Activated CD4-positive, alpha-beta T cell treated with anti-CD3 and anti-CD28 coated beads, Interleukin-2, amount 10 ng/mL, durations not matched to agents 7 days and 5 days (primary cell): ENCODE measurements at regions not wholly inside any gene's neighbourhood (a gene's known extent, or its start where the extent isn't known, plus 50 kb on each side); places are given as distances from the start of the nearest gene placed in this dataset.

Source experiments
- CTCF ChIA-PET: fragments of 350-600 bp; sonication (Branson Sonifier 250); formaldehyde crosslinking; loops from one replicate; lab custom pipeline; 2021; ENCODE audit warnings: antibody characterized with exemption; lab: Charles Lee
- POLR2A ChIA-PET: fragments of 350-600 bp; sonication (Branson Sonifier 250); formaldehyde crosslinking; loops from one replicate; lab custom pipeline; 2021; ENCODE audit warnings: antibody characterized with exemption; lab: Charles Lee
- DNase-seq: peaks from one replicate; pipeline ENCODE4 v3.0.0-alpha.2; 2020
- H3K27ac Mint-ChIP-seq: one replicate; pipeline ENCODE4 v1.8.0; 2021; ENCODE audit warnings: mild to moderate bottlenecking, moderate library complexity, mixed read lengths
- H3K27me3 Mint-ChIP-seq: one replicate; pipeline ENCODE4 v1.8.0; 2021; ENCODE audit warnings: mixed read lengths
- H3K36me3 Mint-ChIP-seq: one replicate; pipeline ENCODE4 v1.8.0; 2021; ENCODE audit warnings: low read depth, mixed read lengths
- H3K4me1 Mint-ChIP-seq: one replicate; pipeline ENCODE4 v1.8.0; 2021; ENCODE audit warnings: mixed read lengths
- H3K4me3 Mint-ChIP-seq: one replicate; pipeline ENCODE4 v1.8.0; 2021; ENCODE audit warnings: mild to moderate bottlenecking, moderate library complexity, mixed read lengths
- H3K9me3 Mint-ChIP-seq: one replicate; pipeline ENCODE4 v1.8.0; 2021; ENCODE audit warnings: mixed read lengths

- POLR2A ChIA-PET, result no interaction called here
- Mint-ChIP-seq H3K36me3 (no peaks in the 10 kb centered on the region), H3K4me3 (no peak overlapping the region), H3K9me3 (peaks cover 11% of the 10 kb centered on the region), H3K4me1 (no peaks in the 10 kb centered on the region), H3K27me3 (no peaks in the 10 kb centered on the region), H3K27ac (no peak overlapping the region)
- DNase-seq, result no peak
- CTCF ChIA-PET, result no interaction called here
Observed at GRCh38 chr12:16927259-16927658, 321.3 kb upstream of the LMO3 start.

DNA sequence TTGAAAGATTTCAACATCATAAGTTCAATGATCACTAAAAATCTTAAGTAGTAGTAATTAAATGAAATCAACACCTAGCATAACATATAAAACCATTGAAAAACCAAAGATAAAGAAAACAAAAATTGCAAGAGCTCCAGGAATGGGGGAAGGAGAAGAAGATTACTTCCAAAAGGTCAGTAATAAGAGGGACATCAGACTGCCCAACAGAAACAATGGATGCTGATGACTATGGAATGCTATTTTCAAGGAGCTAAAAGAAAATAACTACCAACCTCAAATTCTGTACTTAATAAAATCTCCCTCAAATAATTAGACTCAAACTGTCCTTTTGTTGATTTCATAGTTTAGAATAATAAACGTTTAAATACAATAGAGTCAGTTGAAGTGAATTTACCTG lies 314.5 kb upstream of the LMO3 start:
- H3K36me3 Mint-ChIP-seq, result no peaks in the 10 kb centered on the region
- H3K27ac Mint-ChIP-seq, result no peak overlapping the region
- no peak overlapping the region for H3K4me3 Mint-ChIP-seq
- H3K9me3 Mint-ChIP-seq, result peaks cover 14% of the 10 kb centered on the region
- H3K27me3 Mint-ChIP-seq, result no peaks in the 10 kb centered on the region
- DNase-seq, result no peak
- POLR2A ChIA-PET, result no interaction called here
- CTCF ChIA-PET, result no interaction called here
- H3K4me1 Mint-ChIP-seq, result no peaks in the 10 kb centered on the region

DNA sequence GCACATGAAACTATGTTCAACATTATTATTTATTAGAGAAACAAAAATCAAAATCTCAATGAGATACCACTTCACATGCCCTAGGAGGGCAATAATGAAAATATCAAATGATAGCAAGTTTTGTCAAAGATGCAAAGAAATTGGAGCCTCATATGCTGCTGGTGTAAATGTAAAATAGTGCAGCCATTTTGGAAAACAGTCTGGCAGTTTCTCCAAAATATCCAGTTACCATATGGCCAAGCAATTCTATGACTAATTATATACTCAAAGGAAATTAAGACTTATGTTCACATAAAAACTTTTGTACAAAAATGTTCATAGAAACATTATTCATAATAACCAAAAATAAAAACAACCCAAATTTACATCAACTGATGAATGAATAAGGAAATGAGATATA lies 313.6 kb upstream of the LMO3 start:
- Mint-ChIP-seq H3K27me3 (no peaks in the 10 kb centered on the region), H3K36me3 (no peaks in the 10 kb centered on the region), H3K9me3 (peaks cover 13% of the 10 kb centered on the region), H3K4me1 (no peaks in the 10 kb centered on the region), H3K4me3 (no peak overlapping the region), H3K27ac (no peak overlapping the region)
- DNase-seq, result no peak
- ChIA-PET CTCF (no interaction called here), POLR2A (no interaction called here)

DNA sequence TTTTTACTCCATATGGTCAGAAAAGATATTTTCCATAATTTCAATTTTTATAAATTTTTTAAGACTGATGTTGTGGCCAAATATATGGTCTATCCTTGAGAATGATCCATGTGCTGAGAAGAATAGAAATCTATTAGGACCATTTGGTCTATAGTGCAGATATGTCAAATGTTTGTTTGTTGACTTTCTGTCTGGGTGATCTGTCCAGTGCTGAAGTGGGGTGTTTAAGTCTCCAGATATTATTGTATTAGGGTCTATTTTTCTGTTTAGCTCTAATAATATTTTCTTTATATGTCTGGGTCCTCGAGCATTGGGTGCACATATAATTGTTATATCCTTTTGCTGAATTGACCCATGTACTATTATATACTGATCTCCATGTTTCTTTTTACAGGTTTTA lies 308.9 kb upstream of the LMO3 start:
- ChIA-PET POLR2A (no interaction called here), CTCF (no interaction called here)
- H3K4me3 Mint-ChIP-seq, result no peak overlapping the region
- no peak overlapping the region for H3K27ac Mint-ChIP-seq
- H3K4me1 Mint-ChIP-seq, result no peaks in the 10 kb centered on the region
- no peaks in the 10 kb centered on the region for H3K27me3 Mint-ChIP-seq
- no peak for DNase-seq
- H3K36me3 Mint-ChIP-seq, result no peaks in the 10 kb centered on the region
- peaks cover 14% of the 10 kb centered on the region for H3K9me3 Mint-ChIP-seq

DNA sequence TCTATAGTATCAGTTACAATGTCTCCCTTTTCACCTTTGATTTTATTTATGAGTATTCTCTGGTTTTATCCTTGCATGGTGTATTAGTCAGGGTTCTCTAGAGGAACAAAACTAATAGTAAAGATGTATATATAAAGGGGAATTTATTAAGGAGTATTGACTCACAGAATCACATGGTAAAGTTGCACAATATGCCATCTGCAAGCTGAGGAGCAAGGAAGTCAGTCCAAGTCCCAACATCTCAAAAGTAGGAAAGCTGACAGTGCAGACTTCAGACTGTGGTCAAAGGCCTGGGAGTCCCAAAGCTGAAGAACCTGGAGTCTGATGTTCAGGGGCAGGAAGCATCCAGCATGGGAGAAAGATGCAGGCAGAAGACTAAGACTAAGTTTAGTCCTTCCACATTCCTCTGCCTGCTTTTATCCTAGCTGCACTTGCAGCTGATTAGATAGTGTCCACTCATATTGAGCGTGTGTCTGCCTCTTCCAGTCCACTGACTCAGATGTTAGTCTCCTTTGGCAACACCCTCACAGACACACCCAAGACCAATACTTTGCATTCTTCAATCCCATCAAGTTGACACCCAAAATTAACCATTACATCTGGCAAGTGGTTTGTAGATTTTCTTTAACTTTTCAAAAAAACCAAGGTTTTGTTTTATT lies 308.0 kb upstream of the LMO3 start:
- Mint-ChIP-seq H3K4me3 (no peak overlapping the region), H3K27ac (no peak overlapping the region), H3K36me3 (no peaks in the 10 kb centered on the region), H3K4me1 (no peaks in the 10 kb centered on the region), H3K9me3 (peaks cover 14% of the 10 kb centered on the region), H3K27me3 (no peaks in the 10 kb centered on the region)
- CTCF ChIA-PET, result no interaction called here
- DNase-seq, result no peak
- POLR2A ChIA-PET, result no interaction called here

DNA sequence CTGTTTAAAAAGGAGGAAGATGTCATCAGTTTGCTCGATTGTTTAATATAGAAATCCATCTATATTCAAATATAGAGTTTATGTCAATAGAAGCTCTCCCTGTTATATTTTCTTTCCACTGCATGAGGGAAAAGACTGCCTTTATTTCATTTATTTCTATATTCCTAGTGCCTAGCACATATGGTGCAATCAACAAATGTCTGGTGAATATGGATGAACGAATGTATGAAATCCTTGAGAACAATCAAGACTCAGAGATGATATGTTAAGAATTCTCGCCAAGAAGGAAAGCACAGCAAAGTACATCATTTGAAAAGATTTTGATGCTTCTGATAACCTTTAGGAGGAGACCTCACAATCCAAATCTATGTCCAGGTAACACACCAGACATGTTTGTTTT lies 296.0 kb upstream of the LMO3 start:
- ChIA-PET POLR2A (no interaction called here), CTCF (no interaction called here)
- DNase-seq, result no peak
- Mint-ChIP-seq H3K4me3 (no peak overlapping the region), H3K27ac (no peak overlapping the region), H3K36me3 (no peaks in the 10 kb centered on the region), H3K4me1 (no peaks in the 10 kb centered on the region), H3K9me3 (peaks cover 10% of the 10 kb centered on the region), H3K27me3 (no peaks in the 10 kb centered on the region)

GRCh38 chr12:16893426-16893825 lies 287.5 kb upstream of the LMO3 start:
- H3K9me3 Mint-ChIP-seq, result peaks cover 6% of the 10 kb centered on the region
- ChIA-PET CTCF (no interaction called here), POLR2A (no interaction called here)
- H3K27ac Mint-ChIP-seq, result no peak overlapping the region
- H3K27me3 Mint-ChIP-seq, result no peaks in the 10 kb centered on the region
- no peaks in the 10 kb centered on the region for H3K36me3 Mint-ChIP-seq
- no peak overlapping the region for H3K4me3 Mint-ChIP-seq
- H3K4me1 Mint-ChIP-seq, result no peaks in the 10 kb centered on the region
- DNase-seq, result no peak

DNA sequence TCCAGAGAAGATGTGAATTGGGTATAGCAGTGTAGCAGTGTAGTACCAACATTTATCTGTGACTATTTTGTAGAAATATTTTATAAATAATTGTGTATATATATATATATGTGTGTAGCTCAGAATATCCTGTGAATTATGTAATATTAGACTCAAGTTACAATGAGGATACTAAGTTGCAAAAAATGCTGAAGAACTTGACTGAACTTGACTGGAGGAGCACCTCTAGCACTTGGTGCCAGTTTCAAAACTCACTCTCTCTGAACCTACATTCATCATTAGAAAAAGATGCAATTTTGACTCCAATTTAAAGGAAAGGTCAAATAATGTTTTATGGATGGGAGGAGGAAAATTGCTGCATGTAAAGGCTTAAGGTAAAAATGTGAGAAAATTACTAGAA lies 285.7 kb upstream of the LMO3 start:
- ChIA-PET CTCF (no interaction called here), POLR2A (no interaction called here)
- H3K4me3 Mint-ChIP-seq, result no peak overlapping the region
- peaks cover 11% of the 10 kb centered on the region for H3K9me3 Mint-ChIP-seq
- DNase-seq, result no peak
- H3K27me3 Mint-ChIP-seq, result no peaks in the 10 kb centered on the region
- H3K27ac Mint-ChIP-seq, result no peak overlapping the region
- H3K36me3 Mint-ChIP-seq, result no peaks in the 10 kb centered on the region
- H3K4me1 Mint-ChIP-seq, result no peaks in the 10 kb centered on the region

DNA sequence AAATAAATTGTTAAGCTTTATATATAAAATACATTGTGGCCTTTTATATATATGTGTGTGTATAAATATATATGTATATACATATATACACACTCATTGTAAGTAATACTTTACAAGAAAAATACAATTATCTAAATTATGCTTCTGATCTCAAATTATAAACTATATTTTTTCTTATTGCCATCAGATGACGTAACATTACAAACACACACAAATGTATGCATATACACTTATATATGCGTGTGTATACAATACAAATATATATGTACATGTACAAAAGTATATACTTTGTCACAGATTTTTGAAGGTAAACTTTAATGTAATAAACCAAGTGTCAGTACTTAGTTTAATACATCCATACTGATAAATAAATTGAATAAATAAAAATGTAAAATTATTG lies 278.9 kb upstream of the LMO3 start:
- no peak overlapping the region for H3K4me3 Mint-ChIP-seq
- peaks cover 13% of the 10 kb centered on the region for H3K9me3 Mint-ChIP-seq
- no peak for DNase-seq
- ChIA-PET CTCF (no interaction called here), POLR2A (no interaction called here)
- H3K27ac Mint-ChIP-seq, result no peak overlapping the region
- H3K27me3 Mint-ChIP-seq, result no peaks in the 10 kb centered on the region
- no peaks in the 10 kb centered on the region for H3K4me1 Mint-ChIP-seq
- no peaks in the 10 kb centered on the region for H3K36me3 Mint-ChIP-seq

DNA sequence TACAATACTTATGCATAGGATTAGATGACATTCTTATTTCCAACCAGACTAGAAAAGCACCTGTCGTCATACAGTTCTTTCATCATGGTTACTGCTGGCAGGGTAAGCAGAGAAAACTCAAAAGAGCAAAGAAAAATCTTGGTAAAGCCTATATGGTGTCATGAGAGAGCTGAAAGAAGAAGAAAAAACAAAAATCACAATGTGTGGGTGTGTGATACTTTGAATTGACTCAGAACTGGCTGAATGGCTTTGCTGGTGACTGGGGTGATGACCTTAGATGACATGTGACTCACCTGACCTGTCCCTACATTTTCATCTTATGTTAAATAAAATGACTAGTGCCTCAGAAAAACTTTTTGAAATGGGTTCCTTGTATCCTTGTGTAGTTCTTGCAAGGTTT lies 278.1 kb upstream of the LMO3 start:
- Mint-ChIP-seq H3K9me3 (peaks cover 12% of the 10 kb centered on the region), H3K4me1 (no peaks in the 10 kb centered on the region), H3K27ac (no peak overlapping the region), H3K4me3 (no peak overlapping the region), H3K36me3 (no peaks in the 10 kb centered on the region), H3K27me3 (no peaks in the 10 kb centered on the region)
- ChIA-PET POLR2A (no interaction called here), CTCF (no interaction called here)
- DNase-seq, result no peak

DNA sequence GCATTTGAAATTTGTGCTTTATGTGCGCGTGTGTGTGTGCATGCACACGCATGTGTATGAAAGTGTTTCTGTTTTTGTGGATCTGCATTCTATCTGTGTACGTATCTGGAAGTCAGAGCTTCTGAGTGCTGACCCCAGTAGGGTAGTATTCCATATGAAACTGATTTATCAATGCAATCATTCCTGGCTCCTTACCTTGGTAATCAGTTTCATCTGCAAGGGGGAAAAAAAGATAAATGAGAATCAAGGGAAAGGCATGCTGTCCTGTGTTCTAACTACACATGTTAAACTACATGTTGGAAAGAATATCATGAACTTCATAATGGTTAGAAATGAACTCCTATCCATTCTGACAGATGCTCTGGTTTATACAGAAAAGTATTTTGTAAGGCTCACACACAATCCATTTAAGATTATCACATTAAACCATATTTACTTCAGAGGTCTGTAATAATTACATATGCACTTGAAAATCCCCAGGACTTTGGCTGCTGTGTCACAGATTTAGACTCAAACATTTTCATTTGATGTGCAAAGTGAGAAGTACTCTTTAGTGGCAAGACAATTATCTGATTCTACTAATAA lies 276.1 kb upstream of the LMO3 start:
- ChIA-PET POLR2A (no interaction called here), CTCF (no interaction called here)
- peaks cover 6% of the 10 kb centered on the region for H3K9me3 Mint-ChIP-seq
- no peak overlapping the region for H3K27ac Mint-ChIP-seq
- no peaks in the 10 kb centered on the region for H3K27me3 Mint-ChIP-seq
- no peak for DNase-seq
- H3K4me1 Mint-ChIP-seq, result no peaks in the 10 kb centered on the region
- no peaks in the 10 kb centered on the region for H3K36me3 Mint-ChIP-seq
- no peak overlapping the region for H3K4me3 Mint-ChIP-seq

- H3K27ac Mint-ChIP-seq, result no peak overlapping the region
- H3K4me1 Mint-ChIP-seq, result no peaks in the 10 kb centered on the region
- no peak for DNase-seq
- H3K27me3 Mint-ChIP-seq, result no peaks in the 10 kb centered on the region
- CTCF ChIA-PET, result no interaction called here
- POLR2A ChIA-PET, result no interaction called here
- peaks cover 6% of the 10 kb centered on the region for H3K9me3 Mint-ChIP-seq
- no peak overlapping the region for H3K4me3 Mint-ChIP-seq
- H3K36me3 Mint-ChIP-seq, result no peaks in the 10 kb centered on the region
Observed at GRCh38 chr12:16880864-16881285, 274.9 kb upstream of the LMO3 start.

DNA sequence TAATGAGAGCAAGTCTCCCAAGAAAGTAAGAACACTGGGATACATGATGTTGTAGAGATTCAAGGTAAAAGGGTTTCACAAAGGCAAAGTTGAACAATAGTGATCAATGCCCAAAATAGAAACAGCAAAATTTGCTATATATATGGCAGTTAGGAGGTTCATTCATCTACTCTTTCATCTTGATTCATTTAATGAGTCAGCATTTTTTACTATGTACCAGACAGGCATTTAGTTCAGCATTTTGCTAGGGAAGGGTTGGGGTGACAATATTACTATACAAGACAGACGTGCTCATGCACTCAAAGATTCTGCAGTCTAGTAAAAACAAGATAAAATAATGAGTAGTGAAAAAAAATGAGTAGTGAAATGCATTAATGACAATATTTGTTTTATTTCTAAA lies 264.9 kb upstream of the LMO3 start:
- H3K36me3 Mint-ChIP-seq, result no peaks in the 10 kb centered on the region
- ChIA-PET POLR2A (no interaction called here), CTCF (no interaction called here)
- no peak overlapping the region for H3K4me3 Mint-ChIP-seq
- H3K27me3 Mint-ChIP-seq, result no peaks in the 10 kb centered on the region
- peaks cover 3% of the 10 kb centered on the region for H3K9me3 Mint-ChIP-seq
- no peaks in the 10 kb centered on the region for H3K4me1 Mint-ChIP-seq
- H3K27ac Mint-ChIP-seq, result no peak overlapping the region
- no peak for DNase-seq

DNA sequence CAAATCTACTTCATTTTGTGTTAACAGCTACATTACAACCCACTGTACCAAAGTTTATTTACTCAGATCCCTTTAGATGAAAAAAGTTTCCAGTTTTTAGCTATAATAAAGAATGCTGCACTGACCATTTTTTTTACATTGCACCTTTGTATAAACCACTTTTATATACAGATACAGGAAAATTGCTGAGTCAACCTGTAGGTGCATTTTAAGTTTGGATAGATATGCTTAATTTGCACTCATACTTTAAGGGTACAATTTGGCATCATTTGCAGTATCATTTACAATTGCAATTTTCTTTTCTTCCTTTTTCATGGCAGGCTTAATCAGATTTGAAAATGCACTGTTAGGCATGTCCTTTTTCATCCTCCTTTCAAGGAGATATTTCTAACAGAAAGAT lies 257.8 kb upstream of the LMO3 start:
- Mint-ChIP-seq H3K36me3 (no peaks in the 10 kb centered on the region), H3K9me3 (no peaks in the 10 kb centered on the region), H3K27ac (no peak overlapping the region), H3K4me1 (no peaks in the 10 kb centered on the region), H3K4me3 (no peak overlapping the region), H3K27me3 (no peaks in the 10 kb centered on the region)
- ChIA-PET CTCF (no interaction called here), POLR2A (no interaction called here)
- no peak for DNase-seq
